ENCODE measurements at regions not wholly inside any gene's neighbourhood (a gene's known extent, or its start where the extent isn't known, plus 50 kb on each side); places are given as distances from the start of the nearest gene placed in this dataset.

DNA sequence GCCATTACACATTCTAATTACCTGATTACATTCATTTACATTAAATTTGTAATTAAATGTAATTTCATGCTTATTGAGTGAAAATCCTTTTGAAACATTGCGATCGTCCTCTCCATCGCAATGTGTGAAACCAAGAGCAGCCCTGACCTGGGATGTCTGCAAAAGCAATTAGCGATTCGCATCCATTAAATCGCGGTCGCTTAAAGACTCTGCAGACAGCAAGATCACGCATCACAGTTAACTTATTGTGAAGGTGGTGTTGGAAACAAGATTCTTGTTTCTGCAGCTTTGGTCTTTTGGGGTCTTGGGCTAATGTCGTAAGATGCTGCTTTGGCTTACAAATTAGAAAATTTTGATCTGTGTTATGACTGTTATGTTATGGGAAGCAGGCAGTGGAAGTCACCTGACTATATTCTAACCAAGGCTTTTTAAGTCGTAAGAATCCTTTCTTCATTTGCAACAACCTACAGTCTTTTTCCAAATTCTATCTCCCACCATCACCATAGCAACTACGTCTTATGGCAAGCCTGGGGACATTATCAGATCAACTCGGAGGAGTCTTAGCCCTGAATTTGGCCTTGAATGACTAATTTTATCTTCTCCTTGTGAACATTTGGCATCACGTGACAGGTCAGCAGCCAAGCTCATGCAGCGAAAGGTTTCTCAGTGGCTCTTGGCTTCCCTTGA, 142.8 kb upstream of the SOX1 start:
- Mint-ChIP-seq H3K4me3 (no peak overlapping the region), H3K27ac (no peak overlapping the region), H3K4me1 (no peaks in the 10 kb centered on the region), H3K36me3 (ENCODE audit: low read depth) (no peaks in the 10 kb centered on the region), H3K27me3 (peaks cover 20% of the 10 kb centered on the region)
- DNase-seq, result no peak
- H3K9me3 ChIP-seq (ENCODE audit: control insufficient read depth, low read length, poor library complexity, severe bottlenecking), result no peaks in the 10 kb centered on the region
- ATAC-seq, result no peak

DNA sequence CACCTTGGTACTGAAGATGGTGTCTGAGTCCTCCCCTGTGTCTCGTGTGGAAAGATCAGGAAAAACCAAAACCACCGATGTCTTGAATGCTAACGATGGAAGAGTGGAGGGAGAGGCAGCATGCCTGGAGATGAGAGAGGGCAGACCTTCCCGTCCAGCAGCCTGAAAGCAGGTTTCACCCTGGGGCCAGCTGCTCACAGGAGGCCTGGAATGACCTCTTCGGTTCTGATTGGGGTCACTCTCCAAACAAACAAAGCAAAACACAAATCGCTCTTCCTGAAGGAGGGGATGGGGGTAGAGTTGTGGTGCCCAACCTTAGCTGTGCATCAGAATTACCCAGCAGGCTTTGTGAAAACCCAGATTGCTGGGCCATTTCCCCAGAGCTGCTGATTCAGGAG, 142.3 kb upstream of the SOX1 start:
- ATAC-seq, result no peak
- H3K9me3 ChIP-seq (ENCODE audit: control insufficient read depth, low read length, poor library complexity, severe bottlenecking), result no peaks in the 10 kb centered on the region
- no peaks in the 10 kb centered on the region for H3K4me1 Mint-ChIP-seq
- no peaks in the 10 kb centered on the region for H3K36me3 Mint-ChIP-seq (ENCODE audit: low read depth)
- no peak overlapping the region for H3K27ac Mint-ChIP-seq
- no peak for DNase-seq
- H3K27me3 Mint-ChIP-seq, result peaks cover 18% of the 10 kb centered on the region
- no peak overlapping the region for H3K4me3 Mint-ChIP-seq

DNA sequence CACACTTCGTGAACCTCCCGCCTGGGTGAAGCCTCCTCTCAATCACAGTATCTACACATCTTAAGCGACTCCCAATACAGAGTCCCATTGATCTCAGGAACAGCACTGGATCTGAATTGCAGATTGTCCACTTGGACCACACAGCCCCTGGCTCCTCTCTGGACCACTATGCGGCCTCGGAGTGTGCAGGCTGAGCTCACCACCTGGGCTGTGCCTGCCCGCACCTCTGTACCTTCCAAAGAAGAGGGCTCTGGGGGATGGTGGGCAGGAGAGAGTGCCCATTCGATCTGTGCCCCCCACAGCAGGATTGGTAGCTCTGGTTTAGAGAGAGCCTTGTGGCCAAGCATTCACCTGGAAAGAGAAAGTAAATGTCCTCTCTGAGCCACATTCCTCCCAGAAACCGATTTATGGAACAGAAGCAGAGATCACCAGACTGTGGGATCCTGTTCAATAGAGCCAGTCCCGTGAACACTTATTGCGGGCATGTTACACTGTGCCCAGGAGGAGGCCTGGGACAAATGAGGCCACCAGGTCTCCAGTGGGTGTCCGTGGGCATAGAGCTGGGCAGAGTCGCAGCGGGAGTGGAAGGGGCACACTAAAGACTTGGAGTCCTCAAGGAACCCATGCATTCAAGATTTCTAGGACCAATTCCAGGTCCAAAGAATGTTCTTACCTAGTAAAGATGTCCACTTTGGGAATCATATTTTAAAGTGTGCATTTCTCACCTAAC, 141.6 kb upstream of the SOX1 start:
- no peaks in the 10 kb centered on the region for H3K9me3 ChIP-seq (ENCODE audit: control insufficient read depth, low read length, poor library complexity, severe bottlenecking)
- no peaks in the 10 kb centered on the region for H3K36me3 Mint-ChIP-seq (ENCODE audit: low read depth)
- no peak for ATAC-seq
- H3K4me3 Mint-ChIP-seq, result no peak overlapping the region
- H3K4me1 Mint-ChIP-seq, result no peaks in the 10 kb centered on the region
- DNase-seq, result no peak
- no peak overlapping the region for H3K27ac Mint-ChIP-seq
- H3K27me3 Mint-ChIP-seq, result peaks cover 15% of the 10 kb centered on the region

DNA sequence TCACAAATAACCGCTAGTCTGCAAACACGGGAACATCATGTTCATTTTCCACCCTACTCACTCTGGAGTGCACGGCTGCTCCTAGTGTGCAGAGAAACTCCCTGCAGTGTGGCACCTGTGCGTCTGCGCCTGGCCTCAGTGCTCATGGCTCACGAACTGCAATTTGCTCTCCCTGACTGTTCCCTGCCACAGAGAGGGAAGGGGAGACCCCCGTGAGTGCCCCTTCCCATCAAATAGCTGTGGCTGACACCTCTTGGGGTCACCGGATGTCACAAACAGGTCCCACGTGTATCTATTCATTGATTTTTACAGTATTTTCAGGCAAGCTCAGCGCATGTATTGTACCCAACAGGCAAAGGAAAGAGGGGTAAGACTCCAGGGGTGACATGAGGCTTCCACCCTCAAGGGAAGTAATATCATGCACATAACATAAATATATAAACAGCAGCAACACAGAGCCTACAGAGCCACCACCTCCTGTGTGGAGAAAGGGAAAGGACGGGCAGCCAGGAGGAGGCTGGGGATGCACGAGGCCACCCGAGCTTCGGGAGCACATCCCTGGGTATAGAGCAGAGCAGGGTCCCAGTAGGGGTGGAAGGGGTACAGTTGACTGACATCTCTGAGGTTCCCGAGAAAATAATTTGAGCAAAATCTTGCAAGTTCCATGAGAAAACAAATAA, 140.3 kb upstream of the SOX1 start:
- no peak for DNase-seq
- Mint-ChIP-seq H3K4me1 (no peaks in the 10 kb centered on the region), H3K4me3 (no peak overlapping the region), H3K36me3 (ENCODE audit: low read depth) (no peaks in the 10 kb centered on the region), H3K27ac (no peak overlapping the region), H3K27me3 (peaks cover 10% of the 10 kb centered on the region)
- no peak for ATAC-seq
- no peaks in the 10 kb centered on the region for H3K9me3 ChIP-seq (ENCODE audit: control insufficient read depth, low read length, poor library complexity, severe bottlenecking)

DNA sequence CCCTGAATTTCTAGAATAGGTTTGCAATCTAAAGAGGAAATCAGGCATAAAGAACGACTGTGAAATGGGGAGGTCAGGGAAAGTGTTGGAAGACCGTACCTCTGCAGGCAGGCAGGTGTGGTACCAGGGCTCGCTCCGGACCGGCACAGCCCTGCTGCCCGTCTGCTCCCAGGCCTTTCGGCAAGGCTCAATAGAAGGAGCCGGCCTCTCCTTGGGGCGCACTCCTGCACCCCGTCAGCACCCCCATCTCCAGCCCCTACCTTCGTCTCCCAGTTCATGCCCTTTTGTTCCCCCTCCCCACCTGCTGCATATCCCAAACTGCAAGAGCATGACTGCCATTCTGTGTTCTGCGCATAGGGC, 139.8 kb upstream of the SOX1 start:
- H3K27me3 Mint-ChIP-seq, result peaks cover 5% of the 10 kb centered on the region
- ATAC-seq (no peak), DNase-seq (no peak)
- H3K36me3 Mint-ChIP-seq (ENCODE audit: low read depth), result no peaks in the 10 kb centered on the region
- no peaks in the 10 kb centered on the region for H3K9me3 ChIP-seq (ENCODE audit: control insufficient read depth, low read length, poor library complexity, severe bottlenecking)
- no peak overlapping the region for H3K4me3 Mint-ChIP-seq
- no peak overlapping the region for H3K27ac Mint-ChIP-seq
- H3K4me1 Mint-ChIP-seq, result no peaks in the 10 kb centered on the region

DNA sequence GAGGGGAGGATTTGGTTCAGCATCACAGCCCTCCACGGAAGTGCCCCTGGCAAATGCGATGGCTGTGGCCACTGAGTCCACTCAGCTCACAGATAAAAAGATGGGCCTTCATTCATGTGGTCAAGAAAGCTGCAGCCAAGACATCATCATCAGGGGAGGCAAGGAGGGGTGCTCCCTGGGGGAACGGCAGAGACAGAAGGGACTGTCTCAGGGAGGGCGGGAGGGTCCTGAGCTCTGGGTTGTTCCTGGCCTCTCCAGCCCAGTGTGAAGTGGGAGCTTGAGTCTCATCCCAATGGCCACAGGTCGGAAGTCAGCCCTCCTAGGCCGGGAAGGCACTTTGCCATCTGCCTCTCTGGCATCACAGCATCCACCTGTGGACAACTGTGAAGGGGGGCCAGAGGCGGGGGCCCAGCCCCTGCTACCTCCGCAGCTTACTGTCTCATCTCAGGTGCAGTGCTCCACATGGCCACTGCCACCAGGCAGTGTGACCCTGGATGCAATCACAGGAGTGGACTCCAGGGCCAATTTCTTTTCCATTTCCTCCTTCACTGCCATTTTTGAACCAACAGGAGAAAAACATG, 137.8 kb upstream of the SOX1 start:
- no peaks in the 10 kb centered on the region for H3K27me3 Mint-ChIP-seq
- no peak overlapping the region for H3K27ac Mint-ChIP-seq
- ATAC-seq (no peak), DNase-seq (no peak)
- H3K4me3 Mint-ChIP-seq, result no peak overlapping the region
- H3K9me3 ChIP-seq (ENCODE audit: control insufficient read depth, low read length, poor library complexity, severe bottlenecking), result no peaks in the 10 kb centered on the region
- H3K4me1 Mint-ChIP-seq, result no peaks in the 10 kb centered on the region
- H3K36me3 Mint-ChIP-seq (ENCODE audit: low read depth), result no peaks in the 10 kb centered on the region

DNA sequence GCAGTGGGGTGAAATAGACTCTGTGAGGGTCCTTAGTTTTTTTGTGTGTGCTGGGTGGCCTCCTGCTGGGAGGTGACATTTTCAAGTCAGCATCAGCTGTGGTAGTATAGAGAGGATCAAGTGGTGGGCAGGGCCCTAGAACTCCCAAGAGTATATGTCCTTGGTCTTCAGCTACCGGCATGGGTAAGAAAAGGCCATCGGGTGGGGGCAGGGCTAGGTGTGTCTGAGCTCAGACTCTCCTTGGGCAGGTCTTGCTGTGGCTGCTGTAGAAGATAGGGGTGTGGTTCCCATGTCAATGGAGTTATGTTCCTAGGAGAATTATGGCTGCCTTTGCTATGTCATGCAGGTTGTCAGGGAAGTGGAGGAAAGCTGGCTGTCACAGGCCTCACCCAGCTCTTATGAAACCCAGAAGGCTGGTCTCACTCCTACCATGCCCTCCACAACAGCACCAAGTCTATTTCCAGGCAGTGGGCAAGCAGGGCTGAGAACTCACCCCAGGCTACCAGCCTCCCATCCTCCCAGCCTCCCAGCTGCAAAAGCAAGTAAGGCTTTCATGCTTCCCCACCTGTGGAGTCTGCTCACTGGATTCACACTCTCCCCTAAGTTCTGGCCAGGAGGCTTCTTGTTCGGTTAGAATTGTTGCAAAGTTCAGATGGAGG, 130.6 kb upstream of the SOX1 start:
- Mint-ChIP-seq H3K4me3 (no peak overlapping the region), H3K4me1 (no peaks in the 10 kb centered on the region), H3K36me3 (ENCODE audit: low read depth) (peaks cover 3% of the 10 kb centered on the region), H3K27ac (no peak overlapping the region), H3K27me3 (peaks cover 4% of the 10 kb centered on the region)
- DNase-seq, result no peak
- no peaks in the 10 kb centered on the region for H3K9me3 ChIP-seq (ENCODE audit: control insufficient read depth, low read length, poor library complexity, severe bottlenecking)
- ATAC-seq, result no peak

DNA sequence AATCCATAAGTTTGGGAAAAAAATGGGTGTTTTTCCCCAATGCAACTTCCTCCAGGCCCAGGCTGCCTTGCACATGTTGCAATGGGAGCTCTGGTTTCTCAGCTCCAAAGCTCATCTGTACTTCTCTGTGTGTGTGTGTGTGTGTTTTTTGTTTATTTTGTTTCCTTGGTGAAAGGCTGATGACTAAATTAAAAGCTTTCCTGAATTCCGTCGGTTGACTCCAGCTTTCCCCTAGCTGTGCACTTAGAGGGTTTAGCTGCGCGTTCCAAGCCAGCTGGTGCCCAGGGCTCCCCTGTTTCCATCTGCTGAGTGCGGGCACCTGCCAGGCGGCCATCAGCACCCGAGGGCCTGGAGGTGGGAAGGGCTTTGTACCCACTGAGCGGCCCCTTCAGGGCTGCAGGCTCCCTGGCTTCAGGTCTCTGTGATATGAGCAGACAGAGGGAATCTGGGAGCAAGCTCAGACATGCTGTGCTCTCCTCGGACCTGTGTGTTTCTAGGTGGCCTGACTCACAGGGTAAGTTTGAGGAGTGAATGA, 129.1 kb upstream of the SOX1 start:
- DNase-seq, result no peak
- no peaks in the 10 kb centered on the region for H3K9me3 ChIP-seq (ENCODE audit: control insufficient read depth, low read length, poor library complexity, severe bottlenecking)
- no peak for ATAC-seq
- Mint-ChIP-seq H3K27me3 (peaks cover 4% of the 10 kb centered on the region), H3K27ac (no peak overlapping the region), H3K36me3 (ENCODE audit: low read depth) (peaks cover 3% of the 10 kb centered on the region), H3K4me3 (no peak overlapping the region), H3K4me1 (no peaks in the 10 kb centered on the region)

DNA sequence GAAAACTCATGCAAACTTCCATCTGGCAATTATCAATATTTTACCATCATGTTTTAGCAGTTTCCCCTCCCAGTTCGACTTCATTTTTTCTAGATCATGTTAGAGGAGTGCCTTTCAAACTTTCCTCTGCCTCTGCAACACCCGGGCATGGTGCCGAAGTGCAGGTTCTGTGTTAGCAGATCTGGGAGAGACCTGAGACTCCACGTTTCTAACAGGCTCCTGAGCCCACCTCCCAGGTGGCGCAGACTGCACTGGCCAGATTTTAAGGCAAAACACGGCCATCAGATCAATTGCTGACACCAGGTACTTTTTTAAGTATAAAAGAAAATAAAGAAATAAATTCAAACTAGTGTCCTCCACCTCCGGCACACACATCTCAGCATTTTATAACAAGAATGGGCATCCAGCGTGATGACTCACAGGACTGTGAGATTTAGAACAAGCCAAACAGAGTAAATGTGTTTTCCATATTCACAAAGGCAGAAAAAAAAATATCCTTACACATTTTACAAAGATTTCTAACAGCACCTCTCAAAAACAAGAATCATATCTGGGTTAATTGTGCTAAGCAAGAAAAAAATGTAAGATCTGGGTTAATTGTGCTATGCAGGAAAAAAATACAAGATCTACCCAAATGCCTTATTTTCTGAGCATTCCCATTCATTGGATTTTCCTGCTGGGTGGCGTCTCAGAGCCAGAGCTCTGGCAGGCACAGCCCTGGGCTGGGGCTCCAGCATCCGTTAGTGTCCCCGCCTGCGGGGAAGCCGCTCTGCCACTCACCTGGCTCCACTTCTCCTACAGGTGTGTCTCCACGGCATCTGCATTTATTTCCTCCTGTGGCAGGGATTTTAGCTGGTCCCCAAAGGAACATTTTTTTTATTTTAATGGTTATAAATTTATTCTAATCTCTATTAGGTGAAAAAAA, 127.9 kb upstream of the SOX1 start:
- Mint-ChIP-seq H3K27ac (no peak overlapping the region), H3K27me3 (peaks cover 4% of the 10 kb centered on the region), H3K4me1 (no peaks in the 10 kb centered on the region), H3K36me3 (ENCODE audit: low read depth) (peaks cover 3% of the 10 kb centered on the region), H3K4me3 (no peak overlapping the region)
- no peak for ATAC-seq
- no peak for DNase-seq
- H3K9me3 ChIP-seq (ENCODE audit: control insufficient read depth, low read length, poor library complexity, severe bottlenecking), result no peaks in the 10 kb centered on the region

DNA sequence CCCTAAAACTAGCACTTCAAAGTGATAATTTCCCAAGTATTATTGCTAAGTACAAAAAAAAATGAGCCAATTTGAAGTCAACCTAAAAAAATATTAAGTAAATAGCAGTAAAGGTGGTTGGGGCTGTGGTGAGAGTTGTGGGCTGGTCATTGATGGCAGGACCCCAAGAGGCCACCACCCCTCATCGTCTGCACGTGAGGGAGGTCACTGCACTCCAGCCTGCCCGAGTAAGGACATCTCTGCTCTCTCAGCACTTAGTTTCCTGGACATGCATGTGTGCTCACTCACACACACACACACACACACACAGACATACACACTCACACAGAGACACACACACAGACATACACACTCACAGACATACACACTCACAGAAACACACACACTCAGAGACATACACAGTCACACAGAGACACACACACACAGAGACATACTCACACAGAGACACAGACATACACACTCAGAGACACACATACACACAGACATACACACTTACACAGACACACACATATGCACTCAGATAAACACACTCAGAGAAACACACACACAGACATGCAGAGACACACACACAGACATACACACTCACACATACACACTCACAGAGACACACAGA, 127.2 kb upstream of the SOX1 start:
- ATAC-seq, result no peak

DNA sequence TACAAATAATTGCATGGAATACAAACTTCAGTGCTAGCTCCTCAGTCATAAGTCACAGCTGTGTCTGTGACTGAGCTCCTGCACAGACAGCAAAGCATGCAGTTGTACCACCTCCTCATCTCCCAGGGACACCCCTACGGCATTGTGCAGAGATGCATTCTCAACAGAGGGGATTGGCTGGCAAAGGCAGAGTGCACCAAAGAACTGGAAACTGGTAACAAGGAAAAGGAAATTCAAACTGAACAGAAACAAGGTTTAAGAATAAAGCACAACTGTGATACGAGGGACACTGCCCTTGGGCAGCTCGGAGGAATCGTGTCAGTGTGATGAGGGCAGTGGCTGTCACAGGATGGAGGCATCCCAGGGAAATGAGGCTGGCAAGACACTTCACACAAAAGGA, 126.1 kb upstream of the SOX1 start:
- no peak overlapping the region for H3K4me3 Mint-ChIP-seq
- DNase-seq (no peak), ATAC-seq (no peak)
- no peaks in the 10 kb centered on the region for H3K9me3 ChIP-seq (ENCODE audit: control insufficient read depth, low read length, poor library complexity, severe bottlenecking)
- H3K36me3 Mint-ChIP-seq (ENCODE audit: low read depth), result peaks cover 3% of the 10 kb centered on the region
- H3K4me1 Mint-ChIP-seq, result no peaks in the 10 kb centered on the region
- peaks cover 4% of the 10 kb centered on the region for H3K27me3 Mint-ChIP-seq
- H3K27ac Mint-ChIP-seq, result no peak overlapping the region

More for the DNA sequence above, 127.2 kb upstream of the SOX1 start:
- Mint-ChIP-seq H3K27ac (no peak overlapping the region), H3K36me3 (ENCODE audit: low read depth) (peaks cover 3% of the 10 kb centered on the region), H3K4me3 (no peak overlapping the region), H3K4me1 (no peaks in the 10 kb centered on the region), H3K27me3 (peaks cover 4% of the 10 kb centered on the region)
- H3K9me3 ChIP-seq (ENCODE audit: control insufficient read depth, low read length, poor library complexity, severe bottlenecking), result no peaks in the 10 kb centered on the region
- DNase-seq, result no peak

Data from T-helper 17 cell (primary cell).